H1 (cell line): ENCODE measurements at regions not wholly inside any gene's neighbourhood (a gene's known extent, or its start where the extent isn't known, plus 50 kb on each side); places are given as distances from the start of the nearest gene placed in this dataset.
"Not testable (repeated sequence)": the region's sequence is repeated elsewhere in the genome, so short reads cannot be mapped to it uniquely, and the experiment has no call there.

ENCODE experiments used
- CTCF ChIA-PET: fragments of 300-600 bp; sonication (Branson Sonifier 250); formaldehyde crosslinking; loops from one replicate; lab custom pipeline; 2021; ENCODE audit not compliant: partially characterized antibody; lab: Charles Lee
- POLR2A ChIA-PET: fragments of 300-600 bp; sonication (Branson Sonifier 250); formaldehyde crosslinking; loops from one replicate; lab custom pipeline; 2021; ENCODE audit warnings: inconsistent platforms; ENCODE audit not compliant: partially characterized antibody; lab: Charles Lee
- DNase-seq, 2 experiments: peaks; one replicate each; pipeline versions ENCODE4 v3.0.0 to v3.0.0-alpha.2; 2010 to 2022; ENCODE audit warnings: low spot score in 2 of 2, low read depth in 1 of 2, mixed read lengths in 1 of 2
- FAIRE-seq: peaks from 2 replicates; lab custom pipeline; 2011; peaks lifted over from hg19 to GRCh38; lab: Jason Lieb, UNC
- H2AFZ ChIP-seq: 2 replicates; pipeline ENCODE4 v1.8.1; 2012; ENCODE audit warnings: low read length, inconsistent platforms
- H2AK5ac ChIP-seq: 2 replicates; pipeline ENCODE4 v1.6.1; 2013; ENCODE audit warnings: low read depth, low read length
- H2BK120ac ChIP-seq: replicated peaks from 2 replicates; pipeline ENCODE3; 2013; ENCODE audit warnings: low read depth, low read length, inconsistent platforms
- H2BK12ac ChIP-seq: 2 replicates; pipeline ENCODE4 v1.6.1; 2013; ENCODE audit warnings: low read depth, low read length
- H2BK15ac ChIP-seq: 2 replicates; pipeline ENCODE4 v1.6.1; 2013; ENCODE audit warnings: low read length
- H2BK20ac ChIP-seq: 2 replicates; pipeline ENCODE4 v1.6.1; 2013; ENCODE audit warnings: low read length
- H2BK5ac ChIP-seq: 2 replicates; pipeline ENCODE4 v1.6.1; 2013; ENCODE audit warnings: low read depth, low read length
- H3K14ac ChIP-seq: 2 replicates; pipeline ENCODE4 v1.6.1; 2013; ENCODE audit warnings: inconsistent platforms; ENCODE audit not compliant: insufficient read length
- H3K18ac ChIP-seq: 2 replicates; pipeline ENCODE4 v1.6.1; 2013; ENCODE audit warnings: low read length; ENCODE audit errors: extremely low read depth
- H3K23ac ChIP-seq: 2 replicates; pipeline ENCODE4 v1.6.1; 2013; ENCODE audit warnings: inconsistent platforms; ENCODE audit not compliant: insufficient read length
- H3K23me2 ChIP-seq: 2 replicates; pipeline ENCODE4 v1.6.1; 2013; ENCODE audit warnings: low read depth, low read length
- H3K27ac ChIP-seq: 2 replicates; pipeline ENCODE4 v1.6.1; 2011; ENCODE audit warnings: low read depth, low read length, inconsistent platforms
- H3K27me3 ChIP-seq, 4 experiments: replicated peaks in 1 of 4; 1 replicate in 1 of 4; 2 replicates in 3 of 4; pipeline versions ENCODE4 v1.6.1 to v1.8.1; 2011 to 2013; ENCODE audit warnings: low read length in 3 of 4, mild to moderate bottlenecking in 3 of 4, inconsistent platforms in 2 of 4, mixed read lengths in 2 of 4, moderate library complexity in 1 of 4; ENCODE audit not compliant: control insufficient read depth in 3 of 4, insufficient read depth in 3 of 4; ENCODE audit errors: extremely low read depth in 1 of 4
- H3K36me3 ChIP-seq, 4 experiments: 2 replicates each; pipeline versions ENCODE4 v1.6.1 to v1.8.1; 2011 to 2013; ENCODE audit warnings: mild to moderate bottlenecking in 4 of 4, low read length in 3 of 4, moderate library complexity in 2 of 4, control low read depth in 1 of 4, inconsistent platforms in 1 of 4; ENCODE audit not compliant: insufficient read depth in 4 of 4, control insufficient read depth in 2 of 4
- H3K4ac ChIP-seq: replicated peaks from 2 replicates; pipeline ENCODE3; 2013; ENCODE audit warnings: low read length, low read depth, mixed read lengths, inconsistent platforms; ENCODE audit not compliant: insufficient read length
- H3K4me1 ChIP-seq, 4 experiments: replicated peaks in 1 of 4; 1 replicate in 1 of 4; 2 replicates in 3 of 4; pipeline versions ENCODE4 v1.6.1 to v1.8.1; 2011 to 2013; ENCODE audit warnings: low read length in 3 of 4, inconsistent platforms in 2 of 4, mixed read lengths in 1 of 4; ENCODE audit not compliant: insufficient read depth in 4 of 4, control insufficient read depth in 3 of 4
- H3K4me2 ChIP-seq, 2 experiments: 2 replicates each; pipeline versions ENCODE4 v1.6.1 to v1.8.1; 2011 to 2013; ENCODE audit warnings: low read depth in 2 of 2, low read length in 2 of 2, control low read depth in 1 of 2, inconsistent platforms in 1 of 2, mild to moderate bottlenecking in 1 of 2; ENCODE audit not compliant: insufficient read depth in 1 of 2
- H3K4me3 ChIP-seq, 4 experiments: fragments of 200-600, 300-600 bp in 1 of 4; sonication (generic), shearing (Covaris generic), sonication (Bioruptor Twin) in 1 of 4; 2 replicates each; pipeline versions ENCODE4 v1.5.1 to v1.8.1; 2011 to 2016; ENCODE audit warnings: low read length in 4 of 4, low read depth in 3 of 4, control low read depth in 2 of 4, inconsistent platforms in 2 of 4, mild to moderate bottlenecking in 2 of 4, mixed read lengths in 1 of 4, moderate library complexity in 1 of 4; ENCODE audit not compliant: insufficient read depth in 2 of 4; ENCODE audit errors: extremely low read depth in 1 of 4
- H3K56ac ChIP-seq: replicated peaks from 2 replicates; pipeline ENCODE3; 2013; ENCODE audit warnings: low read depth, mild to moderate bottlenecking, mixed read lengths, low read length, inconsistent platforms; ENCODE audit not compliant: insufficient read length
- H3K79me1 ChIP-seq: 2 replicates; pipeline ENCODE4 v1.6.1; 2013; ENCODE audit warnings: low read depth, low read length, control low read depth
- H3K79me2 ChIP-seq, 2 experiments: 2 replicates each; pipeline versions ENCODE4 v1.6.1 to v1.8.1; 2012 to 2013; ENCODE audit warnings: low read length in 2 of 2, mild to moderate bottlenecking in 2 of 2, inconsistent platforms in 1 of 2; ENCODE audit not compliant: insufficient read depth in 2 of 2, control insufficient read depth in 1 of 2
- H3K9ac ChIP-seq, 4 experiments: replicated peaks in 1 of 4; 1 replicate in 1 of 4; 2 replicates in 3 of 4; pipeline versions ENCODE4 v1.6.1 to v1.8.1; 2011 to 2013; ENCODE audit warnings: low read depth in 3 of 4, low read length in 3 of 4, control low read depth in 2 of 4, mild to moderate bottlenecking in 2 of 4, moderate library complexity in 2 of 4, inconsistent platforms in 1 of 4; ENCODE audit errors: extremely low read depth in 1 of 4
- H3K9me3 ChIP-seq, 2 experiments: 2 replicates each; pipeline versions ENCODE4 v1.6.1 to v1.8.1; 2012 to 2013; ENCODE audit warnings: mild to moderate bottlenecking in 2 of 2, moderate library complexity in 2 of 2, control low read depth in 1 of 2, inconsistent platforms in 1 of 2, low read depth in 1 of 2, low read length in 1 of 2, mixed read lengths in 1 of 2; ENCODE audit not compliant: insufficient read depth in 2 of 2
- H4K20me1 ChIP-seq, 2 experiments: replicated peaks in 1 of 2; 2 replicates each; pipeline versions ENCODE3 to v1.8.1; 2011 to 2013; ENCODE audit warnings: inconsistent platforms in 2 of 2, low read length in 2 of 2, mild to moderate bottlenecking in 1 of 2; ENCODE audit not compliant: insufficient read depth in 2 of 2, control insufficient read depth in 1 of 2
- H4K5ac ChIP-seq: 2 replicates; pipeline ENCODE4 v1.6.1; 2013; ENCODE audit warnings: low read length, low read depth, mixed read lengths, inconsistent platforms; ENCODE audit not compliant: insufficient read length
- H4K8ac ChIP-seq: 2 replicates; pipeline ENCODE4 v1.8.0; 2013; ENCODE audit warnings: mild to moderate bottlenecking, moderate library complexity, low read length, inconsistent platforms; ENCODE audit not compliant: insufficient read depth; ENCODE audit errors: extremely low read depth
- H4K91ac ChIP-seq: replicated peaks from 2 replicates; pipeline ENCODE3; 2013; ENCODE audit warnings: low read length, mixed read lengths, inconsistent platforms; ENCODE audit not compliant: insufficient read length
- whole genome bisulfite sequencing, 2 experiments: shearing (Covaris generic) in 1 of 2; methylation state at CpG; one replicate each; pipeline versions ENCODE4 v1.1.6 to v1.1.7; 2013 to 2015; ENCODE audit warnings: low lambda C conversion rate in 2 of 2, mixed read lengths in 2 of 2, inconsistent platforms in 1 of 2, low coverage in 1 of 2, missing lambda C conversion rate in 1 of 2; ENCODE audit not compliant: insufficient replicate concordance in 2 of 2, insufficient coverage in 1 of 2, insufficient read length in 1 of 2; ENCODE audit errors: extremely low coverage in 1 of 2, missing lambda C conversion rate in 1 of 2; 5-methylcytosine and 5-hydroxymethylcytosine counted together

DNA sequence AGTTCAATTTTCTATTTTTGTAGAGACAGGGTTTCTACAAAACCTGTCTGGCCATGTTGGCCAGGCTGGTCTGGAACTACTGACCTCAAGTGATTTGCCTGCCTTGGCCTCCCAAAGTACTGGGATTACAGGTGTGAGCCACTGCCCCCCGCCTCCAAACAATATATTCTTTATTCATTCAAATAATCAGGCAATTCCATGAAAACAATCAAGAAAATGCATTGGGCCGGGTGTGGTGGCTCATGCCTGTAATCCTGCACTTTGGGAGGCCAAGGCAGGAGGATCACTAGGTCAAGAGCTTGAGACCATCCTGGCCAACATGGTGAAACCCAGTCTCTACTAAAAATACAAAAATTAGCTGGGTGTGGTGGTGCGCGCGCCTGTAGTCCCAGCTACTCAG lies 69.9 kb upstream of the ZNF217 start:
- H2AFZ ChIP-seq, H3K79me2 ChIP-seq, H2BK120ac ChIP-seq, H3K36me3 ChIP-seq, H2AK5ac ChIP-seq, H3K14ac ChIP-seq, H4K20me1 ChIP-seq, H3K4me1 ChIP-seq, H4K5ac ChIP-seq, H4K91ac ChIP-seq, H3K23me2 ChIP-seq, H3K23ac ChIP-seq, H3K9me3 ChIP-seq, H2BK20ac ChIP-seq, H4K8ac ChIP-seq, H3K4me3 ChIP-seq, FAIRE-seq, H3K27me3 ChIP-seq, DNase-seq, H3K4me2 ChIP-seq, H3K9ac ChIP-seq, H2BK5ac ChIP-seq, H3K18ac ChIP-seq, POLR2A ChIA-PET, H3K56ac ChIP-seq, H3K27ac ChIP-seq, H2BK15ac ChIP-seq, H2BK12ac ChIP-seq, H3K4ac ChIP-seq, H3K79me1 ChIP-seq: not testable (repeated sequence)
- 91% methylated on average over 5 of the region's 5 CpGs; no CpG with 5 or more reads in 1 of the 2 experiments for WGBS, 2 experiments
- CTCF ChIA-PET: interaction anchor here (1.6 kb wide), 1 partner anchor 23 kb away, joined by 4 read pairs; no protein-coding TSS in a partner anchor
